ENCODE measurements at regions not wholly inside any gene's neighbourhood (a gene's known extent, or its start where the extent isn't known, plus 50 kb on each side); places are given as distances from the start of the nearest gene placed in this dataset.

DNA sequence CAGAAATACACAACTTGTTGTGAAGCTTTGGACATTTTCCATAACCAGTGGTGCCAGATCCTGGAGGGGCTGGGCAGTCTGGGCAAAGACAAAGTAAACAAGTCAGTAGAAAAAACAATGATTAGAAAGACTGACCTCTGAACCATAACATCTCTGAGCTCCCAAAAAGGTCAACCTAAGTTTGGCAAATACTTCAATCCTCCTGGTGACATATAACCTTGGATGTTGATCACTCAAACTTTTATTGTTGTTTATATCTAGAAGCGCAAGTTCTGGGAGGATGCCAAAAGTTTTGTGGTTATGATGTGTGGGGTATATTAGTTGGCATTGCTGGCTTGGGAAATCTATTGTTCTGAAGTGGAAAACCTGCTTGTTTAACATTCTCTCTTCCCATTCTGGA, 257.7 kb downstream of the DIPK2A start:
- DNase-seq (ENCODE audit: low spot score) = peak; percentile 29

- DNase-seq (ENCODE audit: low spot score) = no peak
Observed at GRCh38 chr3:144229953-144230352, 258.3 kb downstream of the DIPK2A start.

DNA sequence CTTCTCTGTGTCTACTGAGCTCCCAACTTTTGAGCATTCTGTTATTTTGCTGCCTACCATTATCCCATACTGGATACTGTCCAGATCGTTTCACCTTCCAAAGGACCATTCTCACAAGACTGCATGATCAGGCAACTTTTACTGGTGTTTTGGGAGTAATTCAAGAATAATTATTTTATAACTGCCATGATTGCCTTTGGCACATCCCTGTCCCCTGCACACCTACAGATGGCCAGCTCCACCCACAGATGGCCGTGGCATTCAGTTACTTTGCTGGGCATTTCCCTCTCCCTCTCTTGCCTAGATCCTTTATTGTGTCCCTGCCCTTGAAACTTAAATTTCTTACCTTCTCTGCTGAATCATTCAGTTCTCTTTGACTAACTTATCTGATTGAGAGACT, 263.9 kb downstream of the DIPK2A start:
- DNase-seq (ENCODE audit: low spot score) = no peak

- DNase-seq (ENCODE audit: low spot score) = no peak
Observed at GRCh38 chr3:144237351-144237750, 265.7 kb downstream of the DIPK2A start.

DNA sequence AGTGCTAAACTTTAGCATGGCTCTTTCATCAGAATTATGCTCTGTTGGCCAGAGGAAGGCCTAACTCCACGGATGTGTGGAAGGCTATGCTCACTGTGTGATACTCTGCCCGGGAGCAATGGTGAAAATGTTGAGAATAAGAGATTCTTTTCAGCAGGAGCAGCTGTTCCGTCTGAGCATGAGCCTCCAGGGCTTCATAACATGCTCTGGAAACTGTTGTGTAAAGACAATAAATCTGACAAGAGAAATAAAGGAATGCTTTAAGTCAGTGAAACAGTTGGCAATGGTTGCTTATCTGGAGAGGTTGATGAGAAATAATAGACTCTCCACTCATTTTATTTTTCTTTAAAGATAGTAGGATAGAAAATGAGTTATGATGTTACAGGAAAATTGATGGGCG, 269.8 kb downstream of the DIPK2A start:
- no peak for DNase-seq (ENCODE audit: low spot score)

GRCh38 chr3:144242747-144243146, 271.1 kb downstream of the DIPK2A start:
- DNase-seq (ENCODE audit: low spot score) = no peak

- no peak for DNase-seq (ENCODE audit: low spot score)
Observed at GRCh38 chr3:144244662-144245061, 273.0 kb downstream of the DIPK2A start.

DNA sequence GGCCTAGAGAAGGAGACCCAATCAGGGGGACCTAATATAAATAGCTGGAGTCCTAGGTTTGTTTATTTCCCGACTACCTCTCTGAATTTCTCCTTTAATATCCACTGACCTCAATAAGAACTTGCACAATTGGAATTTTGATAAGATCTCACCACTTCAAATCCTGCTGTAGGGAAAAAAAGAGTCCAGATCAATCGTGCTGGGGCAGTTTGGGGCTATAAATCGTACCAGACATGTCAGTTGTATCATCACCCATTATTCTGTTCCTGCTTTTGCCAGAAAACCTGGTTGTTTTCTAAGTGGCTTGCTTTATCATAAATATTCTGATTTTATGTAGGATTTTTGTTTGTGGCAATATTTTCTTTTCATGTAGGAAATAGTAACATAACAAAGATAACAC, 281.3 kb downstream of the DIPK2A start:
- DNase-seq (ENCODE audit: low spot score) = no peak

GRCh38 chr3:144257381-144257780, 285.8 kb downstream of the DIPK2A start:
- DNase-seq (ENCODE audit: low spot score) = no peak

- no peak for DNase-seq (ENCODE audit: low spot score)
Observed at GRCh38 chr3:144259267-144259666, 287.6 kb downstream of the DIPK2A start.

GRCh38 chr3:144263706-144264105, 292.1 kb downstream of the DIPK2A start:
- no peak for DNase-seq (ENCODE audit: low spot score)

GRCh38 chr3:144264350-144264749, 292.7 kb downstream of the DIPK2A start:
- no peak for DNase-seq (ENCODE audit: low spot score)

DNA sequence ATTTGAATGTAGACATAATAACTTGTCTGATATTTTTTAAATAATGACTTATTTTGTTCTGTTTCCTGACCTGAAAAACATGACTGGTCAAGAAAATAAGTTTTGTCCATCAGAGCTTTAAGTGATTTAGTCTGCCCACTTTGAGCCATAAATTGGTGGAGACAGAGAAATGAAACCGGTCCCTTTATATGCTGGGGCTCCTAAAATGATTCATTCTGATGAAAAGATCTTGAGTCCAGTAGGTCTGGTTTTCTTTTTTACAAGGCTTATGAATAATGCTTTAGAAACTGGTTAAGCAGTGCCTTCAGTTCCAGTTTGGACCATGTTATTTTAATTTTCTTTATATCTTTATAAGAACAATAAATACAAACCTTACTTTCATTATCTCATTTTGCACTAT, 293.2 kb downstream of the DIPK2A start:
- no peak for DNase-seq (ENCODE audit: low spot score)

DNA sequence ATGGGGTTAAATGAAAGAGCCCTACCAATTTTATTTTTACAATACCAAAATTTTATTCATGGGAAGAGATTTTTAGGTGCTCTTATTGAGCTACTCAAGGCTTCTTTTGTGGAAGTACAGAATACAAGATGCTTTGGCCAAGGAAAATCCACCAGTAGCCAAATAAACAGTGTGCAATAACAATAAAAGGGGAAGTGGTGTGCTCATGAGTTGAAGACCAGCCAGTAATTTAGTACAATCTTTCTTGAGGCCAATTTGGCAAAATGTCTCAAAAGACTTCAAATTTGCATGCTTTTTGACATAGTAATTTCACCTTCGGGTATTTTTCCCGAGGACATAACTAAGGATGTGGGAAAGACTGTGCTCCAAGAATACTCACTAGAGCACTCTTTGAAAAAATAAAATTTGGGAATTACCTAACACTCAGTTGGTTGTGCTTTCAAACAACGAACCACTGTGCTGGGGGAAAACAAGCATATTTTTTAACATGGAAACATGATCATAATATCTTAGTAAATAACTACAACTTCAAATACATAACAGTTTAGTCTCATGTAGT, 294.0 kb downstream of the DIPK2A start:
- DNase-seq (ENCODE audit: low spot score) = no peak

DNA sequence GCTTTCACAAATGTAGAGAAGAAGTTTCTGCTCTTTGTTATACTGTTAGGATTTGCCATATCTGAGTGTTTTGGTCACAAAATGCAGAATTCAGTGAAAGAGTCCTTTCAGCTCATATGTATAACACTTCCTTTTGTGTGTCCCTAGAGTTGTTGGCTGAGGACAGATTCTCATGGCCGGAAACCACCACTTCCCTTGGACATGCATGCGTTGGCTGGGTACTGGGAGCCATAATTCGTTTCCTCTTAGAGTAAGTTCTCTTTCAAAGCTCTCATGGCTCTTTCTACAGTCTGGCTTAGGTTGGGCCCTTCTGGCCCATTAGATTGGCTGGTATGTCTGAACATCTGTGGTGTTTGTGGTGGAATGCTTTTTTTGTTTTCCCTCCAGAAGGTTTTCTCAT, 298.5 kb downstream of the DIPK2A start:
- DNase-seq (ENCODE audit: low spot score) = no peak

- DNase-seq (ENCODE audit: low spot score) = no peak
Observed at GRCh38 chr3:144272680-144273079, 301.1 kb downstream of the DIPK2A start.

- DNase-seq (ENCODE audit: low spot score) = no peak
Observed at GRCh38 chr3:144273601-144274000, 302.0 kb downstream of the DIPK2A start.

- no peak for DNase-seq (ENCODE audit: low spot score)
Observed at GRCh38 chr3:144275005-144275404, 303.4 kb downstream of the DIPK2A start.

DNA sequence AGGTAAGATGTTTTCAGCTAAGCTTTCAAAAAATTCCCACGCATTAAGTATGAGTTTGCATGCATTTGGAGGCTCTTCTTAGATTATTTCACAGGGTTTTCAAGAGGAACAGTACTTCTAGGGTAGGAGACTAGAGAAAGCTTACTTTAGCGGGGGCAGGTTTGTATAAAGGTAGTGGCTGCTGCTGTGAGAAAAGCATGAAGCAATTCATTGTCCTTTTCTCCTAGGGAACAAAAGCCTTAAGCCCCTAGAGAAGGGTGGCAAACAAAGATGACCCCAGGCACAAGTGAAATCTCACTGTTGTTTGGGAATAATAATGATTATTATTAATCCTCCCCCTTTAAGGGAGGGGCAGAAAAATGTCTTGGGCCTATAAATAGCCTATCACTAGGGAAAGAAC, 310.7 kb downstream of the DIPK2A start:
- no peak for DNase-seq (ENCODE audit: low spot score)

- DNase-seq (ENCODE audit: low spot score) = no peak
Observed at GRCh38 chr3:144286235-144286910, 314.8 kb downstream of the DIPK2A start.

DNA sequence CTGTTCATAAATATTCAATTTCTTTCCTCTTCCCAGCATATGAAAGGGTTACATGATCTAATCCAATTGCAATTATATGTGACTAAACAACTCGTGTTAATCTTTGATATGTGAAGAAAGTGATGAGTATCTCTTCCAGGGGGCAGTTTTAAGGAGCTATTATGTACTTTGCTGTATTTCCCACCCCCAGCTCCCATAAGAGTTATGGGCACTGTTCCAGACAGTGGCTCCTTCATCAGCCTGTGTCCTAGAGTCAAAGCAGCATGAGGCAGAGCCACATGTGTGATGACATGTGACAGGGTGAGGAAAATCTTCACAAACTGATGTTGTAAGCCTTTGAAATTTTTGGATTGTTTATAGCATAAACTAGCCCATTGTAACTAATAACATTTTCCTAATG, 315.4 kb downstream of the DIPK2A start:
- no peak for DNase-seq (ENCODE audit: low spot score)

- no peak for DNase-seq (ENCODE audit: low spot score)
Observed at GRCh38 chr3:144289057-144289456, 317.4 kb downstream of the DIPK2A start.

GRCh38 chr3:144294659-144295538, 323.3 kb downstream of the DIPK2A start:
- DNase-seq (ENCODE audit: low spot score) = no peak
